ENCODE measurements at regions not wholly inside any gene's neighbourhood (a gene's known extent, or its start where the extent isn't known, plus 50 kb on each side); places are given as distances from the start of the nearest gene placed in this dataset.
"Not testable (repeated sequence)": the region's sequence is repeated elsewhere in the genome, so short reads cannot be mapped to it uniquely, and the experiment has no call there.

GRCh38 chr1:96525657-96526557, 195.7 kb upstream of the PTBP2 start:
- dilution Hi-C loops (cut with MboI; ENCODE audit: extremely low pct_ligation_motif_present, low sequenced_read_pairs) = no loop called here
- Histone ChIP-seq H3K27ac (ENCODE audit: control insufficient read depth, insufficient read depth, low read length) (no peak overlapping the region), H3K27me3 (ENCODE audit: control insufficient read depth, extremely low read depth, insufficient read depth, low read length) (no peaks in the 10 kb centered on the region), H3K9me1 (ENCODE audit: control insufficient read depth, extremely low read depth, insufficient read depth, low read length) (no peaks in the 10 kb centered on the region), H3K9me3 (ENCODE audit: control insufficient read depth, low read depth, low read length) (no peaks in the 10 kb centered on the region), H4K20me1 (ENCODE audit: control insufficient read depth, extremely low read depth, insufficient read depth, low read length) (no peaks in the 10 kb centered on the region), H3K9ac (ENCODE audit: control insufficient read depth, extremely low read depth, insufficient read depth, low read length) (no peak overlapping the region), H3K4me1 (ENCODE audit: control insufficient read depth, extremely low read depth, insufficient read depth, low read length) (no peaks in the 10 kb centered on the region), H3K4me3 (ENCODE audit: control insufficient read depth in 2 of 3, extremely low read depth in 1 of 3, insufficient read depth in 2 of 3, low read depth in 1 of 3, low read length in 3 of 3) (no peak overlapping the region), H3K4me2 (ENCODE audit: control insufficient read depth, extremely low read depth, insufficient read depth, low read depth, low read length) (no peak overlapping the region), H3K79me2 (ENCODE audit: control insufficient read depth, insufficient read depth, low read length) (no peaks in the 10 kb centered on the region), H3K36me3 (ENCODE audit: control insufficient read depth in 2 of 2, extremely low read depth in 1 of 2, insufficient read depth in 2 of 2, low read length in 2 of 2) (no peaks in the 10 kb centered on the region), H2AFZ (ENCODE audit: control insufficient read depth, low read length) (no peak overlapping the region)
- TF ChIP-seq EZH2 (IDR thresholded peaks at IDR 0.05; ENCODE audit: low read length) = no peak
- TF ChIP-seq CTCF (optimal IDR thresholded peaks at IDR 0.05 in 1 of 3, IDR thresholded peaks at IDR 0.05 in 1 of 3, conservative IDR thresholded peaks at IDR 0.05 in 1 of 3; ENCODE audit: extremely low read depth in 1 of 3, insufficient read depth in 2 of 3, low read length in 3 of 3) = no peak
- no peak for DNase-seq (ENCODE audit: low read depth, low spot score)
- FAIRE-seq = no peak

DNA sequence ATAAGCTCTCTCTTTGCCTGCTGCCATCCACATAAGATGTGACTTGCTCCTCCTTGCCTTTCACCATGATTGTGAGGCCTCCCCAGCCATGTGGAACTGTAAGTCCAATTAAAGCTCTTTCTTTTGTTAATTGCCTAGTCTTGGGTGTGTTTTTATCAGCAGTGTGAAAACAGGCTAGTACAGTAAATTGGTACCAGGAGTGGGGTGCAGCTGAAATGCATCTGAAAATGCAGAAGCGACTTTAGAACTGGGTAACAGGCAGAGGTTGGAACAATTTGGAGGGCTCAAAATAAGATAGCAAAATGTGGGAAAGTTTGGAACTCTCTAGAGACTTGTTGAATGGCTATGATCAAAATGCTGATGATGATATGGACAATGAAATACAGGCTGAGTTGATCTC, 192.9 kb upstream of the PTBP2 start:
- H3K36me3 ChIP-seq (ENCODE audit: control insufficient read depth in 2 of 2, extremely low read depth in 1 of 2, insufficient read depth in 2 of 2, low read length in 2 of 2); FAIRE-seq; H3K4me1 ChIP-seq (ENCODE audit: control insufficient read depth, extremely low read depth, insufficient read depth, low read length); H4K20me1 ChIP-seq (ENCODE audit: control insufficient read depth, extremely low read depth, insufficient read depth, low read length); H2AFZ ChIP-seq (ENCODE audit: control insufficient read depth, low read length); H3K4me3 ChIP-seq (ENCODE audit: control insufficient read depth in 2 of 3, extremely low read depth in 1 of 3, insufficient read depth in 2 of 3, low read depth in 1 of 3, low read length in 3 of 3); H3K9me3 ChIP-seq (ENCODE audit: control insufficient read depth, low read depth, low read length); DNase-seq (ENCODE audit: low read depth, low spot score); H3K9ac ChIP-seq (ENCODE audit: control insufficient read depth, extremely low read depth, insufficient read depth, low read length); H3K27me3 ChIP-seq (ENCODE audit: control insufficient read depth, extremely low read depth, insufficient read depth, low read length); H3K9me1 ChIP-seq (ENCODE audit: control insufficient read depth, extremely low read depth, insufficient read depth, low read length); H3K27ac ChIP-seq (ENCODE audit: control insufficient read depth, insufficient read depth, low read length); dilution Hi-C loops (cut with MboI; ENCODE audit: extremely low pct_ligation_motif_present, low sequenced_read_pairs); H3K4me2 ChIP-seq (ENCODE audit: control insufficient read depth, extremely low read depth, insufficient read depth, low read depth, low read length); H3K79me2 ChIP-seq (ENCODE audit: control insufficient read depth, insufficient read depth, low read length): not testable (repeated sequence)

DNA sequence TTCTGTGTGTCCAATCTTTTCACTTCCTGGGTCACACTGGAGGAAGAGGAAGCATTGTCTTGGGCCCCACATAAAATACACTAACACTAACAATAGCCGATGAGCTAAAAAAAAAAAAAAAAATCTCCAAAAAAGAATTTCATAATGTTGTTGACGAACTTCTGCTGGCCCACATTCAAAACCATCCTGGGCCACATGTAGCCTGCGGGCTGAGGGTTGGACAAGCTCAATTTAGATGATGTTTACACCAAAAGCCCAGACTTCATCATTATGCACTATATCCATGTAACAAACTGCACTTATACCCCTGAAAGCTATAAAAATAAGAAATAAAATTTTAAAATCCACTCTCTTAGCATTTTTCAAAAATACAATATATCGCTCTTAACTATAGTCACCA, 187.8 kb upstream of the PTBP2 start:
- DNase-seq (ENCODE audit: low read depth, low spot score) (no peak), FAIRE-seq (no peak)
- H3K4me3 ChIP-seq (ENCODE audit: control insufficient read depth in 2 of 3, extremely low read depth in 1 of 3, insufficient read depth in 2 of 3, low read depth in 1 of 3, low read length in 3 of 3) = no peak overlapping the region
- no peak overlapping the region for H3K4me2 ChIP-seq (ENCODE audit: control insufficient read depth, extremely low read depth, insufficient read depth, low read depth, low read length)
- H2AFZ ChIP-seq (ENCODE audit: control insufficient read depth, low read length) = no peak overlapping the region
- dilution Hi-C loops (cut with MboI; ENCODE audit: extremely low pct_ligation_motif_present, low sequenced_read_pairs) = no loop called here
- no peaks in the 10 kb centered on the region for H3K4me1 ChIP-seq (ENCODE audit: control insufficient read depth, extremely low read depth, insufficient read depth, low read length)
- H3K36me3 ChIP-seq (ENCODE audit: control insufficient read depth in 2 of 2, extremely low read depth in 1 of 2, insufficient read depth in 2 of 2, low read length in 2 of 2) = no peaks in the 10 kb centered on the region
- H3K9me1 ChIP-seq (ENCODE audit: control insufficient read depth, extremely low read depth, insufficient read depth, low read length) = no peaks in the 10 kb centered on the region
- no peaks in the 10 kb centered on the region for H3K27me3 ChIP-seq (ENCODE audit: control insufficient read depth, extremely low read depth, insufficient read depth, low read length)
- no peaks in the 10 kb centered on the region for H3K79me2 ChIP-seq (ENCODE audit: control insufficient read depth, insufficient read depth, low read length)
- H3K27ac ChIP-seq (ENCODE audit: control insufficient read depth, insufficient read depth, low read length) = no peak overlapping the region
- no peaks in the 10 kb centered on the region for H4K20me1 ChIP-seq (ENCODE audit: control insufficient read depth, extremely low read depth, insufficient read depth, low read length)
- no peaks in the 10 kb centered on the region for H3K9me3 ChIP-seq (ENCODE audit: control insufficient read depth, low read depth, low read length)
- no peak overlapping the region for H3K9ac ChIP-seq (ENCODE audit: control insufficient read depth, extremely low read depth, insufficient read depth, low read length)
- TF ChIP-seq CTCF (optimal IDR thresholded peaks at IDR 0.05 in 1 of 3, IDR thresholded peaks at IDR 0.05 in 1 of 3, conservative IDR thresholded peaks at IDR 0.05 in 1 of 3; ENCODE audit: extremely low read depth in 1 of 3, insufficient read depth in 2 of 3, low read length in 3 of 3) (no peak), EZH2 (IDR thresholded peaks at IDR 0.05; ENCODE audit: low read length) (no peak)

All from keratinocyte (primary cell).